HG03565 (cell line): ENCODE measurements at regions not wholly inside any gene's neighbourhood (a gene's known extent, or its start where the extent isn't known, plus 50 kb on each side); places are given as distances from the start of the nearest gene placed in this dataset.

Experiments
- ATAC-seq: cut with Tn5 transposase; IDR thresholded peaks from one replicate; pipeline ENCODE4 v1.9.1; 2021; ENCODE audit warnings: mild to moderate bottlenecking, moderate library complexity; ENCODE audit not compliant: unreplicated experiment

DNA sequence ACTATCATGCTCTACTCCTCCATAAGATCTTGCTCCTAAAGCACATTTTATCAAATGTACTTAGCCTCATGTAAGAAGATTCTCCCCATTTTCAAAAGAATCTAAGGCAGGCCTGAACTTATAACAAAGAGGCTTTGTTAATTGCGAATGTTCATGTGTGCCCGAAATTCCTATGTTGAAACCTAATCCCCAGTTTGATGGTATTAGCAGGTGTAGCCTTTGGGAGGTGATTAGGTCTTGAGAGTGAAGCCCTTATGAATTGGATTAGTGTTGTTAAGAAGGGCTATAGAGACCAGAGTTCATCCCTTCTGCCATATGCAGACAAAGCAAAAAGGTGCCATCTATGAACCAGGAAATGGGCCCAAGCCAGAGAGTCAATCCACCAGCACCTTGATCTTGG is 234.5 kb downstream of the PAX3 start:
- no peak for ATAC-seq

DNA sequence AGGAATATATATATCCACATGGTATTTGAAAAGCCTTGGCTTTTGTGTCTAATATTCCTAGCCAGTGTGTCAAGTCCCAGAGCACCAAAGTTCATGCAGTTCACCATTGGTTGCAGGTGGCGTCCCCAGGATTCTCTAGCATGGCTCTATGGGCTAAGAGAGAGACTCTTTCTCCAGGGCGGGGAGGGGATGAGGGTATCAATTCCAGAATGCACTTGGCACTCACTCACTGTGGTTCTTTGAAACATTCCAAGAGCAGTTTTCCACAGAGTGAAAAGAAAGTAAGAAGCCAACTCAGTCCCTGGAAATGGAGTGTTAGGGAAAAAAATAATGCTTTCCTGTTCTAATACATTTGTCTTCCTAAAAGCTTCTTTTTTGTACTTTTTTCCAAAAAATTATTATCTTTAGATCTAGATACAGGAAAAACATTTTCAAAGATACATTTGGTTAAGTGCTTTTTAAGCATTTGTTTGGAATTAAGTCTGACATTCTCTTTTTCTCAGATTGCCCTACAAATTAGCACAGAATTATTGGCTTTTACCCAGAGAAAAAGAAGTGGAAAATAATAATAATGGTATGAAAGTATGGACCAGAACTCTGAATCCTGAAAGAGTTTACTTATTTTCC is 239.9 kb downstream of the PAX3 start:
- ATAC-seq: no peak

DNA sequence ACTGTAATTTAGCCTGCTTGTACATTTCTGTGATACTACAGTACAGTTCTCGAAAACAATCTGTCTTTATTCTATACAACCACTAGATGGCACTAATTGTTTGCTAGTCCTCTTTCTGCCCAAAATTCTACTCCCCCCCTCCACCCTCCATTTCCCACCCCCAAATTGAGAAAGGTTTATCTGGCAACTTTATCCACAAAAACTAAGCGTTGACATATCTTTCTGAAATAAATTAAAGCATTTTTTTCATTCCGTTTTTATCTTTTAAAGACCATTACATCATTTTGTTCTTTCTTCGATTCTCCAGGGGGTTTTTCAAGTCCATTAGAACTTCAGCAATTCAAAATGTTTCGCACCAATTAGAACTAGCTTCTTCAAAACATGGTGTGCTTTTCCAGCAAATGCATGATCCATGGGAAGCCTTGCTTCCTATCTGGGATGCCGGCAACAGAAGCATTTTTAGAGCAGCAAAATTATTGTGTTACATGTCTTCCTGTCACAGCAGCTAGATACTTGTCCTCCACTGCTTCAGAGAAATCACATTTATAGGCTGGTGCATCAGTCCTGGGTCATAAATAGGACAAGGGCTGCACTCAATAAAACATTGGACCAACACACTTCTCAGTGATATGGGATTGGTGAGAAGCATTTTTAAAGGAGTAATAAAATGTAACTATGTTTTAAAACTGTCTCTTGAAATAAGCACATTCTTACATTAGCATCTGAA is 241.3 kb downstream of the PAX3 start:
- no peak for ATAC-seq

DNA sequence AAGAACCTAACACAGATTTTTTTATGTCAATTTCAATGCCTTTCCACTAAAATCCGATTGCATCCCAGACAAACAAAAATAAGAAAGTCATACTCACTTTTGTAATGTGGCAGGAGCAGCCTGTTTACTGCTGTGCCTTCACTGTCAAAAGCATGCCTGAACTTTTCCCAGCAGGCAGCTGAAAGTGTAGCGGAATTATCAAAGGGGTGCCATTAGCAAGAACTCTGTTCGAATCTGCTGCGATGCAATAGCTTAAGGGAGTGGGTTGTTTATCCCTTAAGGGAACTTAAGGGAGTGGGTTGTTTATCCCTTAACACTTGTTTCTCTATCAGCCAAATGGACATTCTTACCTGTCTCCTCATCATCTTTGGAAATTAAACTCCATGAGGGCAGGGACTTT is 243.5 kb downstream of the PAX3 start:
- ATAC-seq: no peak

DNA sequence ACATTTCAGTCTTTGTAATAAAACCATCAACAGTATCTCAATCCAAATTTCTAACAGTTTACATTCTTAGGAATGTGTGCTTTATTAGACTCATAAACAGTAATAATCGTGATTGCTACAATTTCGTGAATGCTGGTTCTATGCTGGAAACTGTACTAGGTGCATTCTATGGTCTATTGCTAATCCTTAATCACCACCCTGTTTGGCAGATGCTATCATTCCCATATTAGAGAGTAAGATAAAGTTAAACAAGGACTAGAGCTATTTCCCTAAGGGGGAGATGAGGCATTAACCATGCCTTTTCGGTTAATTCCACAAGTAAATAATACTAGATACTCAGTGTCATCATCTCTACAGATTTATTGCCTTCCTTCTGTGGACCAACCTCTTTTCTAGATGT is 244.0 kb downstream of the PAX3 start:
- ATAC-seq: no peak

DNA sequence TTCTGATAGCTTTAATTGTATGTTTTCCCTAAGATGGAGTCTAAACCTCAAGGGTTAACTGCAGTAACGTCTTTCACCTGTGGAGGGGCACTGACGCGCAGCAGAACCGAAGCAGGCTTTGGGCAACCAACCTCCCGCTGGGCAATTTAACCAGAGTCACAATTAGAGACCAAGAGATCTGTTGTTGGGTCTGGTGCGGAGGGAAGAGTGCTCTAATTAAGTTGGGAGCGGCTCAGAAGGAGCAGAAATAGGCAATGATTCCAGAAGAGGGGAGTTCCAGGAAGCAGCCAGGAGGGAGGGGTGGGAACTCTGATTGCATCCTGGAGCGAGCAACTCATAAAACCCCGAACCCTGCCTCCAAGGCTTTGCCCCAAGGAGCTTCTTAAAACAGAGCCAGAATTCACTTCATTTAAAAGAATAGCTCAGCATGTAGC is 245.8 kb downstream of the PAX3 start:
- no peak for ATAC-seq

DNA sequence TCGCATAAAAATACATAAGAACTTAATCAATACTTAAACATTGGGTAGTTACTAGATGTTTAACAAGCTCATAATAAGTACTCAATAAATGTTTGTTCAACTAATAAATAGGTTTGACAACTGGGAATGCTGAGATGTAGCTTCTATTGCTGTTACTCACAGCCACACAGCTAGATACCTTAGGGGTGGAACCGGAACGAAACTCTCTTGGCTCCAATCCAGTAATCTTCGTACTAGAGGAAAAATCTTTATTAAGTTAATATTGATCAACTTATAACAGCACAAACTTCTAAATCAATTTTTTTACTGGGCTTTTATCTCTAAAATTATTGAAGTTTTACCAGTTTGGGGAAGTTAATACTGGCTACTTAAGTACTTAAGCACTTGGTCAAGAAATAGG is 247.8 kb downstream of the PAX3 start:
- no peak for ATAC-seq

DNA sequence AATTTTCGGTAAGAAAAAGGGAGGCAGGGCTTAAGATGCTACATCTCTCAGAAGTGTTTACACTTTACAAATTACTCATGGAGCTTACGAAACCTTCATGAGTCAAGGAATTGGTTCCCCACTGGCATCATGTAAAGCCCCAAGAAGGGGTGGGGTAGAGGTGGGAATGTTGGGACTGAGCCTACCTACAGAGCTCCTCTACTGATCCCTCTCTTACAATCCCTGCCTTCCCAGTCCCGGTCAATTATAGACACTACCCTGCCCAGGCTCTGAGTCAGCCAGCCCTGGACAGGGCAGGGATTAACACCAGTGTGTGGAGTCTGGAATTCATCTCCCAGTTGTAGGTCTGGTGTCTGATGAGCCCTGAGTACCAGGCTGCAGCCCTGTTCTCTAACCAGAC is 248.9 kb downstream of the PAX3 start:
- ATAC-seq: no peak

DNA sequence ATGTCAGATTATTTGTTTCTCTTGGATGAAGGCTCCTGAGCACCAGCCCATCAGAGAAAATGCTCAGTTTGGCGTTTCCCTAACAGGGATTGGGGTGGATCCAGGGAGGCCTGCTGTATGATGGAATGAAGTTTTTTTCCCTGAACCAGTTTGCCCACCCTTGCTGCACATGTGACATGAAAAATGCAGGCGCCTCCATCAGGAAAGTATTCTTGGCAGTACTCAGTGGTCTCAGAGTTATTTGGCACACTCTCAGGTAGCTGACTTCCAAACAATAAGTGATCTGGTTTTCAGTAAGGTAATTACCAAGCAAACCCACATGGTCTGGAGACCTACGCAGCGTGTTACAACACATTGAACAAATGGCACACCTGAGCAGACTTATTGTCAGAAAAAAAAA is 254.9 kb downstream of the PAX3 start:
- ATAC-seq: no peak

DNA sequence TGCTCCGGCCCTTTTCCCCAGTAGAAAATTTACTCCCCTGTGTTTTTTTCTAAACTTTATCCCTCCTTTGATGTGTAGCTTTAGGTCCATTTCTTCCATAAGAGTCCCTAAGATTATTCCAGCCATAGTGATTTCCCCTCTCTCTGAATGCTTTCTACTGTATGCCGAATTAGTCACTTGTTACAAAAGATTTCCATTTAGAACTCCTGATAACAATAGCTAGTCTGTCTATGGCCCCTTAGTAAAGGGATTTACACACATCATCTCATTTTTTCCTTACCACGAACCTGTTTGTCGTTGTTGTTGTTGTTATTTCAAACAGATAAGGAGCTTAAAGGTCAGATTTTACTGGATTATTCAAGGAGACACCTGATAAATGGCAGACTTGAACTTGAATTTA is 256.1 kb downstream of the PAX3 start:
- ATAC-seq: no peak

DNA sequence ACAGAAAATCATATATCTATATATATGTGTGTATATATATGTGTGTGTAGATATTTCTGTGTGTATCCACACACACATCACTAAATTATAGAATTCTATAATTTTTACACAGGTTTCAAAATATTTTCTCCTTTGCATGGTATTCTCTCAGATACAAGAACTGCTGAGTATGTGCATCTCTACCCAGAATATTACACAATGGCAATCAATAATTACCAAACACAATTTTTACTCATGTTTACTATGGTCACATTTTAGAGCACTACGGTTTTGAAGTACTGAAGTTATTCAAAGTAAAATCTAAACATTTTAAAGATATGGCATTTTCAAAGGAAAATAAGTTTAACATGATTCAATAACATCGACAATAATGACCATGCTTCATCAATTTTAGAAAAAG is 258.5 kb downstream of the PAX3 start:
- no peak for ATAC-seq

DNA sequence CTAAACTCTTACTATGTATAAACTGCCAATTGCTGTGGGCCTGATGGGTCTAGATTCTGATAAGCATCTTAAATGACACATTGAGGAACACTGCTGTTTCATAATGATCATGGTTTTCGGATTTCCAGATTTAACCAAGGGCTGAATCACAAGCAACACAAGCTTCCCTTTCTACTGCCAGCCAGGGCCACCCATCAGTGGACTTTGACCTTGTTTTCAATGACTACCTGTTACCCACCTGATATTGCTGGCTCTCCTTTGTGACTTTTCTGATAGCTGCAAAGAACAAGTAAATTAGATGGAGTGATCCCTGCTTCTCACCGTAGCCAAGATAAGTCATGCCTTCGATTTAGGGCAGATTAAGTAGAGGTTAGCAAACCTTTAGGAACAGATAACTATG is 259.0 kb downstream of the PAX3 start:
- no peak for ATAC-seq

DNA sequence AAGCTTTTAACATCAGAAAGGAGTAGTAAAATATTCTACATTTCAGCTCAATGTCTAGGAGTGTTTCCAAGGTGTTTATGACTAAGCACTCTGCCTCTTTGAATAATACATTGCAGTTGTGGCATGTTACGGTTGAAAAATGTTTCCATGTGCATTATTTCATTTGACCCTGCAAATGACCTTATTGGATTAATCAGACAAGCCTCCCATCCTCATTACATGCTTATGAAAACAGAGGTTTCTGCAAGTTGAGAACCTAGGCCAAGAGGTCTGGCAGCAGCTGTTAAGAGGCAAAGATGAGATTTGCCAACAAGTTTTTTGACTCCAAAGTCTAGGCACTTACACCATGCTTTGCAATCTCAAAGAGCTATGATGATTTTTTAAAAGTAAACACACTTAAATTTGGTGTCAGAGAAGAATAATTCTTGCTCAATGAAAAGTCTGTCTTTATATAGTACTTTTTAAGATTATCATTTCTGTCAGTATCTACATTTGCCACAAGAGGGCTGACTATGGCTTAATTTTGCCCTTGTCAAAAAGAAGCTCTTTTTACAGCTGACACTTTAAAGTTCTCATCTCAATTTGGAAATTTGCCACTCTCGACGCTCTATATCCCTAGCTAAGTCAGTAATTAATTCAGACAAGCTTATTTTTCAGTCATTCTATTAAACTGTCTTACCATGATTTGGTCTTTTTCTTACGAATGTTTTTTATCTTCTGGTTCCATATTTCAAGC is 260.6 kb downstream of the PAX3 start:
- ATAC-seq: no peak

DNA sequence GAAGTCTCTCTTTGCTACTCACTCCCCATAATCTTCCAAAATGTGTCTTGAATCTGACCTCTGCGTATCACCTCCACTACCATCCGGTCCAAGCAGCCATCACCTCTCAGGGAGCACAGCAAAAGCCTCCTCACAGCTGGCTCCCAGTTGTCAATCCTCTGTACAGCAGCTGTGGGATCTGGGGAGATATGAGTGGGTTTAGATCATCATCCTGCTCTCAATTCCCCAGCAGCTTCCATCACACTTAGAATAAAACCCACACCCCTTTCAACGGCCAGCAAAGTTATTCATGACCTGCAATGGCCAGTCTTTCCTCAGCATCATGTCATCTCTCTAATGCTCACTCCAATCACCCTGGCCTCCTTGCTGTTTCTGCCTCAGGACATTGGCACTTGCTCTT is 261.6 kb downstream of the PAX3 start:
- ATAC-seq: no peak

DNA sequence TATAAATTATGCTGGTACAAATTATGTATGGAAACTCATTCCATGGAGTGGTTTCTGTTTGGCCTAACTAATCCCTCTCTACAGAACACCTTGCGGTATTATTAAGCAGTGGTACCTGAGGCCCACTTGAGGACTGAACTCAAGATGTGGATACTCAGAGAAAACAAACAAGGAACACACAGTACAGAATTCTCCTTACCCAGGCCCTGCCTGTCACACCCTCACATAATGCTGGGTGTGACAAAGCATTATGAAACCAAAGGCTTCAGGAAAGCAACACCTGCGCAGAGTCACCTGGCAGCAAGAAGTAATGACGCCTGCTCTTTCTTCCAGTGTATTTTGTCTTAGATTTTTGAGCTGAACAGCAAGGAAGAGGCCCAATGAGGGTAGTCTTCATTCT is 264.7 kb downstream of the PAX3 start:
- ATAC-seq: no peak

DNA sequence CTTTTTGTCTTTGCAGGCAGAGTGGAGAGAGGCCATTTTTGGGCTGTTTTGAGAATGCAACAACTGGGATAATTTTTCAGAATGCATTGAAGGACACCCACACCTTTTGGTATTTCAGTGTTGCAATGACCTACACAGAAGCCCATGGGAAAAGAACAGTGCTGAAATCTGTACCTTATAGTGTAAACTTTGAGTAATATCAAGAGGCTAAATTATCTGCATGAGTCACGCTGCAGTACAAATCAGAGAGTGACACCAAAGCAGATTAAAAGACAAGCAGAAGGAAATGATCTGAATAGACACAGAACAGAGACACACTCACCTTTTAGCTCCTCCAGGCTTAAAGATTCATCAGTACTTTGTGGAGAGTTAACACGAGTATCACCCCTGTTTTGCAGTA is 265.3 kb downstream of the PAX3 start:
- ATAC-seq: no peak

DNA sequence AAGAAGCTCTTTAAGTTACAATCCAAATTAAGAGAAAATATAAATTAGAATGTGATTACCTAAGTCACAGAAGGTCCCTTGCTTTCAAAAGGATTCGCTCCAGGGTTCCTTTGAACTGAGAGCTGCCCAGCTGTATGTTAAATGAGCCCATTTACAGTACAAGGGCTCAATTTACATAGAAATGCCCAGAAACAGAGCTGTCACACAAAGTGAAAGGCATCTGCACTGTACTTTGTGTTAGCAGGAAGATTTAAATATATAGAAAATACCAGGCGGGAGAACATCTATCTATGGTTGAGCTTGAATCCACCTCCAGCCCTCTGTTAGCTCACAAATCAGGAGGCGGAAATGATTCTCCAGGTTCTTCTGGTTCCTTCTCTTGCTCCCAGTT is 272.9 kb downstream of the PAX3 start:
- ATAC-seq: no peak

DNA sequence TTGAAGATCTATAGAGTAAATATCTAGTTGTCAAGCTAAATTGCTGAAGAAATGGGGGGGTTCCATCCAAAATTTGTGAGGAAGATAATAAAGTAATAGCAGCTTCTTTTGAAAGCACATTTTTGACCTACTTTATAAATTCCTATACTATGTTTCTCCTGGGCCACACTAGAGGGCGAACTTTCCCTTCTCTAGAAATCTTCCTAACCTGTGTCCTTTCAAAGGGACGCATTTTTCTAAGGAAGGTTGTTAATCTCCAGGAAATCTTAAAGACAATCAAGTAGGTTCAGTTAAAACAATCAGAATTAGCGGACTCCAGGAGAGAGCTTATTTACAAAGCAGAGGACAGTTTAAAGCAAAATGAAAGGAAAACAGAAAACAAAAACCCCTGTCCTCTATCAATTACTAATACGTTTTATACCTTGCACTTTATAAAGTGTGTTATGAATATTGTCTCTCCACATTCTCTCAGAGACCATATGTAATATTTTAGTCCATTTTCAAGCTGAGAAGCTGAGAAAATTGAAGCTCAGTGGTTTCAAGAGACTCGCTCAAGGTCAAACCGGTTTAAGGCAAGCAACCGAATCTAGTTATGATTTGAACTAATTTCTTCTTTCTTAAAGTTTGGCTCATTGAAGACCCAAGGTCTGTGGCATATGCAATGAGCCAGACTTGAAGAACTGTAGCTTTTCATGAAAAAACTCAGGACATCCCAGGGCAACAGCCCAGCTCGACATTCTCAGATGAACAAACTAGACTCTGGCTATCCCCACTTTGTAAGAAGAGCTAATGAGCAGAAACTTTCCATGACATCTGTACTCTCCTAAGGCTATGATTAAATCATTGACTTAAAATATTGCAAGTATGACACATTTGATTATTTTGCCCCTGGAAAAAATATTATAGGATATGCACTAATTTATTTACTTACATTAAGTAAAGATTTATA is 273.6 kb downstream of the PAX3 start:
- no peak for ATAC-seq

DNA sequence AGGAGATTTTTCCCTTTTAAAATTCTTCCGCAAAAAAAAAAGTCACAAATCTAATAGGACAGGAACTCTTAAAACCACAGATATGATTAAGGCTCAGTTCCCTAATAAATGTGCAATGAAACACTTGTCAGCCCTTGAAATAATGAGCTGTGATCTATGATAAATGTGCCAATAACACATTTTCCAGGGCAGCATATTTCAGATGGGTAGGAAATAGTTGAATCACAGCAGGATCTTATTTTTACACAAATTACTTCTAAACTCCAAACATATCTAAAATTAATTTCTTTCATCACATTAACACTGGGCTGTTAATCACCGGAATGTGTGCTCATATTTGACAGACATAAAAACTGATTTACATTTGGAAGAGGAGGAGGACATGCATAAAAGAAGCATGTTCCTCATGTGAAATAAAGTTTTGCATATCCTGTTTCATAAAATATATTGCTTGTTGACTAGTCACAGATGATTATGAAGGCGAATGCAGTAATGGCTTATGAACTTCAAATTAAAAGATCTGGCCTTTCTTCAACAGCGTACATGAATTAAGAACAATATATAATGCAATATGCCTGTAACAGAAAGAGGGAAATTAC is 281.4 kb downstream of the PAX3 start:
- ATAC-seq: no peak

DNA sequence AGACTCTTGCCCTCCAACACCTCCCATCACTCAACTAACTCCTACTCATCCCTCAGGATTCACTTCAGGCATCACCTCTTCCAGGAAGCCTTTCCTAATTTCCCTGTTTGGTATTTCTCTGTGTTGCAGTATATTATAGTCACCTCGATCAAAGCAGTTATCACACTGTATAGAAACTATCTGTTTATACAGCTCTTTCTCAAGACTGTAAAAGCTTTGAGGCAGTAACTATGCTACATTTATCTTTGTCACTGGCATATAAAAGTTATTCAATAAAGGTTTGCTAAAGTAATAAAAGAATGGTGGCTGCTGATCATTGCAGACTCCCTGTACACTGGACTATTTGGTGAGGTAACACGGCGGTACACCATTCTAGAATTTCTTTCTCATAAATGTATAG is 284.9 kb downstream of the PAX3 start:
- ATAC-seq: no peak

DNA sequence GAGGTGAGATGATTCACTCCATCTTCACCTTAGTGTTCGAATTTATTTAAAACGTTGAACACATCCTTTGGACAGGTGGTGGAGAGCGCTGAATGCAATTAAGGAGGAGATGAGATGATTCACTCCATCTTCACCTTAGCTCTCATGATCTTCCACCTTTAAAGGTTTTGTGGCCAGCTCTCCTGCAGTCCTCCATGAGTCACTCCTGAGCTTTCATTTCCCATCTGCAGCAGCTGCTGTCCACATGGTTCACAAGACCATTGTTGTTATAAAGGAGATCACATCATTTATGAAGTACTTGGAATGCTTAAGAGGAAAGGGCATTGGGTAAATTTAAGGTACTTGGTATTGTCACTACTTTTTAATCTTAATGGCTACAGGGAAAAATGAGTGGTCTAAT is 298.5 kb downstream of the PAX3 start:
- ATAC-seq: no peak
